GM12892 (cell line): ENCODE measurements at regions not wholly inside any gene's neighbourhood (a gene's known extent, or its start where the extent isn't known, plus 50 kb on each side); places are given as distances from the start of the nearest gene placed in this dataset.
"Not testable (repeated sequence)": the region's sequence is repeated elsewhere in the genome, so short reads cannot be mapped to it uniquely, and the experiment has no call there.

Source experiments
- POLR2A ChIP-seq: IDR thresholded peaks from 2 replicates; pipeline ENCODE4 v1.6.1; 2011; ENCODE audit warnings: low read depth, low read length, control low read depth
- POLR2AphosphoS5 ChIP-seq: IDR thresholded peaks from 2 replicates; pipeline ENCODE4 v1.6.1; 2011; ENCODE audit warnings: low read depth, low read length, control low read depth
- TAF1 ChIP-seq: IDR thresholded peaks from 2 replicates; pipeline ENCODE4 v1.6.1; 2011; ENCODE audit warnings: low read depth, mild to moderate bottlenecking, control low read depth, low read length, borderline replicate concordance

- not testable (repeated sequence) for TF ChIP-seq POLR2AphosphoS5, POLR2A, TAF1
Measured at GRCh38 chr6:114928731-114929130, 585.9 kb upstream of the HS3ST5 start.
